Stimulated activated CD8-positive, alpha-beta memory T cell treated with anti-CD3 and anti-CD28 coated beads, Interleukin-4, amount 100 ng/mL, for 48 hours (primary cell): ENCODE measurements at regions not wholly inside any gene's neighbourhood (a gene's known extent, or its start where the extent isn't known, plus 50 kb on each side); places are given as distances from the start of the nearest gene placed in this dataset.

Experiments used
- DNase-seq: peaks from one replicate; pipeline ENCODE4 v3.0.0-alpha.2; 2020

DNA sequence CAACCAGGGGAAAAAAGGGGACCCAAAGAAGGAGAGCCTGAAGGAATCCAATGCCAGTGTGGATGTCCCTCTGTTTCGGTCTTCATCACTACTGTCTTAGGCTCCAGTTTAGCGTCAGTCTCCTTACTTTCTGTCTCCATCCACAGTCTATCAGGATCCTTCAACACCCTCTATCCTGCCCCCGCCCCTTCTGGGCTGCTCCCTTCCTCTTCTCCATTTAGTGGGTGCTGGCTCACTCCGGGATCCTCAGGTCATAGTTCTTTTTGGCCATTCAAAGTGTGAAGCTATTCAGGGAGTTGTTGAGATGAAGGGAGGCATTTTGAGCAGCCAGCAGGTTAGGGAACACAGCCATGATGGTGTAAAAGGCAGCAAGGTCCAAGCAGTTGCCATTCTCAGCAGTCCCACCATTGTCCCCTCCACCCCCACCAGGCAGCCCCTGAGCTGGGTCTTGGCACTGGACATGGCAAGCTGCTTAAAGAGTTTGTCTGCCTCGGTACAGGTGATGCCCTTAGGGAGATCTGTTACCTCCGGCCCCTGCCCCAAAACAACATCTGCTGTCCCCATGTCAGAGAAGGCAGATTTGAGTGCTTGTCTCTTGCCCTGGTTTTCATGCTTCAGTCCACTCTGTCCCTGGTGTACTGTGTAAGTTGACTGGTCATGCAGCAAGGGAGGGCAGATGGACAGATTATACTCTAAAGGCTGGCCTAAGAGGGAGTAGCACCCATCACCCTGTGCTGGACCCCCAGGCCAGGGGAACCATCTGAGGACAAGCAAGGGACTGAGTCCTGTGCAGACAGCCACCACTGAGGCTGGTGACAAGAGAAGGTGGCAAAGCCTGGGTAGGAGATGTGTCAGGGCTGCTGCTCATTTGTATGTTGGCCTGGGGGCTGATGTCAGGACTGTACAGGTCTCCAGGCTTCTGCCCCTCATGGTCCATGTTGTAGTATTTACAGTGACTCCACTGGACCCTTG lies 842.0 kb downstream of the HACE1 start:
- no peak for DNase-seq

DNA sequence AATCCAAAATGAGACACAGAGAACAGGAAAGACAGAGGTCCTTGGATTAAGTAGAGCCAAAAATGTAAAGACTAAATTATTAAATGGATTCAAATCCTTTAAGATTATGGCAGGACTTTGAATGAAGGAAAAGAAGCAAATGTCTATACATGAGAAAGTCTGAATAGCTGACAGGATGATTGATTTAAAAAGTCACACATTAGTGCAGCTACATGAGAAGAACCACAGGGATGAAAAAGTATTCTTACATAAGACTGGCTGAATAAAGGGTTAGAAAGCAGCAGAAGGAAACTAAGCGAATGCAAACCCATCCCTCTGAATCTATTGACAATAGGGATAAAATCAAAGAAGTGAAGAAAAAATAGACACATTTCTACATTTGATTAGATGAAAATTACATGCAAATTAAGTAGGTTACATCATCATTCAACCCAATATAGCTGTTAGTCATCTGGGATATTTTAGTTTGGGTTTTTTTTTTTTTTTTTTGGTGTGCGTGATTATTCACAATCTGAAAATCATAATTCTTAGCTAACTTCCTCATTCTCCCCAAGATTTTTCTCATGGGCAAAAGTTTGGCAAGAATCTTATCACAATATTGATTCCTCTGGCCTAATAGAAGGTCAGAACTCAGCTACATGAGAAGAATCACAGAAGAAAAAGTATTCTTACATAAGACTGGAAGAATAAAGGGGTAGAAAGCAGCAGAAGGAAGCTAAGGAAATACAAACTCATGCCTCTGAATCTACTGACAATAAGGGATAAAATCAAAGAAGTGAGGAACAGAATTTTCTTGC lies 845.4 kb downstream of the HACE1 start:
- no peak for DNase-seq

DNA sequence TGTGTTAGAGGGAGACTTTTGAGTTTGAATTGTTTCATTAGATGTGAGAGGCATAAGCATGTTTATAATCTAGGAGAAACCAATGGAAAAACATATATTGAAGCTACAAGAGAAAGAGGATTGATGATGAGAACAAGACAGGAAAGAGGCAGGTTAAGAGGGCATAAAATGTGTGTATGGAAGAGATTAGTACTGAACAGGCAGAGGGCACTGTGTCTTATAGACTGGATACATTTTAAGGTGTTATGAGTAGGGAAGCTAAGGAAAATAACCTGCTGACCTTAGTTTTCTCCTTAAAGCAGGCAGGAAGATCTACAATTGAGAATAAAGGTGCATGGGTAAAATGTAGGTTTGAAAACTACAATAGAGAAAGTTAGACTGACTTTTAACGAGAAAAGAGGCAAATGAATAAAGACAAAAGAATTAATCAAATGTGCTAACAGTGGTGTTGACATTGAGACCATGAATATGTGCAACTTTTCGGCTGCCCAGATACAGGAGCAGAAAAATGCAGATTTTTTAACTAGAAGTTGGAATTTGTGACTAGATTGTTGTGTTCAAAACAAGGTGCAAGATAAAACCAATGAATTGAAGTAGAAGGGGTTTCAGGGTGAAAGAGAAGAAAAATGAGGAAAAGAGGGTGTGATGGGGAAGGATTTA lies 846.3 kb downstream of the HACE1 start:
- no peak for DNase-seq

DNA sequence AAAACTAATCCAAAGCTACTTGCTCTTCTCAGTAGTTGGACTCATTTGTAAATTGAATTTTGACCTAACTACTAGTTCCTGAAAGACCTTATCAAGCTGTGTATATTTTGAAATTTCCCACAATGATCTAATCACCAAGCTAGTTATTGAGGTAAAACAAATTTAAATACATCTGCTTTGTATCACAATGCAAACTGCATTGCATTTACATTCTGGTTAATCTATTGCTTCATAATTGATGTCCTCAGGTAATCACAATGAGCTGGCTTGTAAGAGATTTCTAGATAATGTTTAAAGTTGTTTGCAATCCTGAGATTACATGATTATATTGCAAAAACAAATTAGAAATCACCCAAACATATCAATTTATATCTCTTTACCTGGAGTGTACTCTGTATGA lies 848.8 kb downstream of the HACE1 start:
- DNase-seq, result no peak

DNA sequence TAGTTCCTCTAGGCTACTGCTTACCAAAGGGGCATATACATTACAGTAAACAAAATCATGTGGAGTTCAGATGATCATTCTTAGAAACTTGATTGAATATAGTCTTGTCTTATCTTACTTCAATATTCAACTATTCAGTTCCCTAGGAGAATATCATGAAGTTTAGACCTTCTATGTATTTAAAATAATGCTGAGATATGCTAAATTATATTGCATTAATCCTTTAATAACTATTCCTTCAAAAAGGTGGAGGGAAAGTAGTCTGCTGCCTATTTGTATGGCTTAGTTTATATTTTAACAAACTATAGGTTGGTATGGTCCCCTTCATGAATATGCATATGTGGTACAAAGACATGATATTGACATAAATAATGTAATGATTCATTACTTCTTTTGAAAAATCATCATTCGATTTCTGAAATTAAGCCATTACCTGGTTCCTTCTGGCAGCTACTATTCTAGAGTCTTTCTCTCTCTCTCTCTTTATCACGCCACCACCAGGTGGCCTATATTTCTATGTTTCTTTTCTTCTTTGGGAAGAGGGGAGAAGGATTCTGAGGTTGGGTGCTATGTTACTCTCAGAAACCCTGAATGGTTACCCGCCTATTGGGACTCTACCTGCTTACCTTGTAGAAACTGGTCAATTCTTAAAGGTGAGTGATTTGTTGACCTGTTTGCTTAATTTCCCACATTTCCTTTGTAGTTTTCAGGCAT lies 855.8 kb downstream of the HACE1 start:
- DNase-seq, result no peak

DNA sequence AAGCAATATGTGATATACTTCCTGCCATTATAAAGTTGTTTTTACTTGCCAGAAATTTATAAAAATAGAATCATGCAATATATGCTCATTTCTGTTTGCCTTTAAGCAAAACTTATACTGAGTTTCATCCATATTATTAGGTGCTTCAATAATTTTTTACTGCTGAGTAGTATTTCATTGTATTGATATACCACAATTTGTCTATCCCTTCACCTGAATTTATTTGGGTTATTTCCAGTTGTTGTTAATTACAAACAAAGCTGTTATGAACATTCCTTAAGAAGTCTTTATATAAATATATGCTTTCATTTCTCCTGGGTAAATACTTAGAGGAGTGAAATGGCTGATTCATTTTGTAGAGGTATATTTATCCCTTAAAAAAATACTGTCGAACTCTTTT lies 864.1 kb downstream of the HACE1 start:
- no peak for DNase-seq

DNA sequence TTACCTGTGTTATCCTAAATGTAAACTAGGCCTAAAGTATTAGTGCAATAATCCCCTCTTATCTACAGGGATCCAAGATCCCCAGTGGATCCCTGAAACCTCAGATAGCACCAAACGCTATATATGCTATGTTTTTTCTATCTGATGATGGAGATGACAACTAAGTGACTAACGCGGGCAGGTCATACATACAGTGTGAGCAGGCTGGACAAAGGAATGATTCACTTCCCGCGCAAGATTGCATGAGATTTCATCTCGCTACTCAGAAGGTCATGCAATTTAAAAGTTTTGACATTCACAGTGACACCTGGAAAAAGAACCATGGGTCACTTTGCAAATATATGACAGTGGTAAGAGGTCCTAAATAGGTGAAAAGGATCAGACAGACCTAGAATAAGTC lies 875.9 kb downstream of the HACE1 start:
- DNase-seq, result no peak

DNA sequence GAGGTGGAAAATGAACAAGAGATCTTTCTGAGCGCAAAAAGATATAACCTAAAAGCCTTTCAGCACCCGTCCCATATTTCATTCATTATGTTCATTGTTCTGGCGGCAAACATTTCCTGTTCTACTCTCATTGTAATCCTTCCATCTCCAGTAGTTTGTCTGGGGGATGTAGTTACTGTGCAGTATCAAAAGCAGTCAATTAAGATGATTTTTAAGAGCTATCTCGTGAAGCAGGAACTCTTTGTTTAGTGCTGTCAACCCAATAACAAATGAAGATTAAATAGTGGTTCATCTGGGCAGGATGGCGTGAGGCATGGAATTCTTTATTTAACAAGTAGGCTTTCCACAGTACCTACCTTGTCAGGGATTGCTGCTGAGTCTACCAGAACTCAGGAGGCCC lies 876.7 kb downstream of the HACE1 start:
- no peak for DNase-seq

DNA sequence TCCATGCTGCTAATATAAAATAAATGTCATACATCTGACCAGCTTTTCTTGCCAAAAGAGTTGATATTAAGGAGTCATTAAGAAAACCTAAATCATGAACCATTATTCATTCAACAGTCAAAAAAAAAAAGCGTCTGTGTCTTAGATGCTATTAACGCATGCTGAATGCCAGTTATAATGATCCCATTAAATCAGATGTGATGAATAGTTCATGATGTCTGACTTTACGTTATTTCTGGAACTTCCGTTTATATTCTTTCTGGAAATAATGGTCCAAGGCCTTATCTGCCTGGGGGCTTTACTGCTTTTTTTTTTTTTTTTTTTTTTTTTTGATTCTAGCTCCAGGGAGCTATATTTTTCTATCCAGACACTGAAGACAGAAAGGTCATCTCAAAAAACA lies 877.1 kb downstream of the HACE1 start:
- no peak for DNase-seq

DNA sequence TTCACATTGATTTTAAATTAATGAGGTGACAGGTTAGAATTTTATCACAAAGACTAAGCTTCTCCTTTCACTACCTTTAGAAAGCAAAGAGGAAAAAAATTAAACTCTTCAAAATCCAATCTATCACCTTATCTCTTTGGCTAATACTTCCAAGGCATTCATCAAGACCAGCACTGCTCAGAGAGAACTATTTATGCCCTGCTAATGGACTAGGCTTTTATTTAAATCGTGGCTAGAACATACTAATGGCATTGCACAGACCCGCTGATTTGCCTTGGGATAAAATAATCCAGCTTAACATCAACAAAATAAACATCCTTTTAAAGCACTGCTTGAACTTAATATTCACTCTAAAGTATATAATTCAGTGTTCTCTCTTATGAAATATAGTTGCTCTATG lies 880.4 kb downstream of the HACE1 start:
- no peak for DNase-seq

DNA sequence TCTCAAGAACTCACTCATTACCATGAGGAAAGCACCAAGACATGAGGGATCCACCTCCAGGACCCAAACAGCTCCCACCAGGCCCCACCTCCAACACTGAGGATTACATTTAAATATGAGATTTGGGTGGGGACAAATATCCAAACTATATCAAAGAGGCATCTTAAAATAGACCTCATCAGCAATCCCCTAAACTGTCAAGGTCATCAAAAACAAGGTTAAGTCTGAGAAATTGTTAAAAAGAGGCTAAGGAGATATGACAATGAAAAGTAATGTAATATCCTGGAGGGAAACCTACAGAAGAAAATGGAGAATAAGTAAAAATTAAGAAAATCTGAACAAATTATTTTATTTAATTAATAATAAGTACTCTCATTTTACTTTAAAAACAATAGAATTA lies 922.3 kb downstream of the HACE1 start:
- DNase-seq, result no peak

DNA sequence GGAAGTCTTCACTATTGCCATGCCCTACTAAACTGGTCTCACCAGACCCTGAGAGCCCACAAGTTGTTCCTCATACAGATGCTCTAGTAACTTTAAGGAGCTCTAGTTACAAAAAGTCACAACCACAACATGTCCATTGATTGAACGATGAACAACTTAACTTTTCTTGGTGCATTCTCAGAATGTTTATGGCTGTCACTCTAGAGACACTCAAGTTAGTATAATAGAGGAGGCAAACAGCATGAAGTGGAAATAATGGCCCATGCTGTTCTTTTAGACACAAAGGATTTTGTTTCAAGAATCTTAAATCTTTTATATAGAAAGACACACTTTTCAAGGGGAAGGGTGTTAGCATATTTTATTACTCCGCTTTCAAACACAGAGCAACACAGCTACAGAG lies 934.4 kb downstream of the HACE1 start:
- no peak for DNase-seq

DNA sequence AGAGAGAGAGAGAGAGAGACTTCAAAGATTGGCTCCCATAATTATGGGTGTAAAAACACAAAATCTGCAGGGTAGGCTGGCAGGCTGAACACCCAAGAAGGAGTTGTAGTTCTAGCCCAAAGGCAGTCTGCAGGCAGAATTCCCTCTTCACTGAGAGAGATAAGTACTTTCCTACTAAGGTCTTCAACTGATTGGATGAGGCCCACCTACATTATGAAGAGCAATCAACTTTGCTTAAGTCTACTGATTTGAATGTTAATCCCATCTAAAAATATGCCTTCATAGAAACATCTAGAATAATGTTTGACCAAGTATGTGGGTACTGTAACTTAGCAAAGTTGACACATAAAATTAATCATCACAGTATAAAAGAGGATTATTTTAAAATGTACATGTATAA lies 949.7 kb downstream of the HACE1 start:
- no peak for DNase-seq

DNA sequence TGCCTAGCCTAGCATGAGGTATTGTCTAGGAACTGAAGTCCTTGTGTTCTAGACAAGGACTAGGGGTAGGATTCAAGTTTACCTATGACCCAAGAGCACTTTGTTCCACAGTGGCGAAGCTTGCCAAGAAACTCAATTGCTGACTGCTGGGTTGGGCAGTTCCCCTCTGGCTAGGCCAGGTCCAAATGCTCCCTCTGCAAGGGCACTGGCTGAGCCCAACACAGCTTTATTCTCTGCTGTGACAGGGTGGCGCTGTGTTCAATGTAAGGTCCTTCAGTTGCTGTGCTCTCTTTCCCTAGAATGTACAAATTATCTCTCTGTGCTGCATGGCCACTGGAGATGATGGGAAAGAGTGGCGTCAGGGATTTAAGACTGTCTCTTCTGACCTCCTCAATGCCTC lies 950.8 kb downstream of the HACE1 start:
- no peak for DNase-seq

DNA sequence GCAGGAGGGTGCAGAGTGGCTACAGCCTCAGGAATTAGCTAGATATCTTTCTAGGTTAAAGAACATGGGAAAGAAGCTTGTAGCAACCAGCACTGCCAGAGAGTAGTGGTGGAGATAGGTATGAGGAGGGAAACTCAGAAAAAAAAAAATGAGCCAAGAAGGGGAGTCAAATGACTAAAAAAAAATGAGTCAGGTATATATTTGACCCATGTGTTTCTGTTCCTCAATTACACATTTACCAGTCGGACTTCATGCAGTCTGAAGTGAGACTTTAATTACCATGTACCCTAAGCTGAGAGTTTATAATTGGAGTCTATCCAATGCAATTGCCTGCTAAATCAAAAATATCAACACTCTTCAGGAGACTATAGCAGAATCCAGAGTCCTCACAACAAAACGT lies 964.6 kb downstream of the HACE1 start:
- DNase-seq, result no peak

DNA sequence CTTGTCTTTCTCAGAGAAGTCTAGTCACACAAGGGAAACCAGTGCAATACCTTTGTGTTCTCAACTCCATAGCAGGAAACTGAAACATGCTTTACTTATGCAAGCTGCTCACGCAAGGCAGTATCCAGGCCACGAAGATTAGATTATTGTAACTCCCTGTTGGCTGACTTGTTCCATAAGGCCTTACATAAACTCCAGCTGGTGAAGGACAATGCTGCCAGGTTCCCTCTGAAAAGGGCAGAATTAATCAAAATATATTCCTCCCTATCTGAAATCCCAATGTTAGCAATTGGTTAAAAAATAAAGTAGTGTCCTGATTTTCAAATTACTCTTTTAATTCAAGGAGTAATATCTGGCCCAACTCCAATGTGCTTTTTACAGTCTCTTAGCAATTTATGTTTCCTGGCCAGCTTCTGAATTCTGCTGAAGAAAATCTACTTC lies 966.6 kb downstream of the HACE1 start:
- DNase-seq, result no peak

DNA sequence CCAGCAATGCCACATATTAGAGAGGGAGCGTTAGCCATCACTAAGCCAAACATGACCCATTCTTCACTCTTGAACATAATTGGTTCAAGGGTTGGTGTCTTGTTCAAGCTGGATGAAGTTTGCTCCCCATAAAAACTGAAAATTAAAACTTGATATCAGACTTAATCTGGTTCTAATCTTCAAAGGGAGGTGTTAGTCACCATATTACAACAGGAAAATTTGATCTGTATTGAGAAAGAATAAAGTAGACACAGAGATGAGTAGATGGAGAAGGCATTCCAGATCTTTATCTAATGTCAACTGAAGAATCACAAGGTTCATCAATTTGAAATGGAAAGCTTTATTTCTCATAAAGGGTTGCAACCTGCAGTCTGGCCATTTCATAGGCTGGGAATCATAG lies 972.8 kb downstream of the HACE1 start:
- DNase-seq, result no peak

DNA sequence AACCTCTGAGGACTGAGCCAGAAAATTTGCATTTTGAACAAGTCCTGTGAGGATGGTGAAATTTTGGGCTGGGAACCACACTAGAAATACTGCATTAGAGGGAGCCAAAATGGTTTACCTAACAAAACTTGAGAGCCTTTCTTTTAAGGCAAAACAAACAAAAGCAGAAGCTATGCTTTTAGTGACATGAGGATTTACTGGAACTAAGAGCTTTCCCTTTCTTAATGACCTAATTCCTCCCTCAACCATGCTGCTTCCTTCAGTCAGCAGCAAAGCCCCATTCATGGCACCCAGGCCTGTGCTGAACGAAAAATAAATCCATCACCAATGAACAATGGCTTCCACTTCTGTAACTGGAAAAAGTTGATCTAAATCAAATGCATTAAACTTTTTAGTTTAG lies 974.3 kb downstream of the HACE1 start:
- no peak for DNase-seq

DNA sequence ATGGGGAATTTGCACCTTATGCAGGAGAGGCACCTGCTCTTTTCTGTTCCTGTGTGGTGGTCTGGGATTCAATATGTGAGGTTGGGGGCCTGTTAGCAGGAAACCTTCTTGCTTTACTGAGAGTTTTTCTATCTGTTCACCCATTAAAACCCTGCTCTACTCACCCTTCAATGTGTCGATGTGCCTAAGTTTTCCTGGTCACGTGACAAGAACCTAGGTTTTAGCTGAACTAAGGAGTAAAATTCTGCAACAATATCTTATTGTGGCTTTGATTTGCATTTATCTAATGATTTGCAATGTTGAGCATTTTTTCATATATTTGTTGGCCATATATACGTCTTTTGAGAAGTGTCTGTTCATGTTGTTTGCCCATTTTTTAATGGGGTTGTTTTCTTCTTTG lies 979.9 kb downstream of the HACE1 start:
- DNase-seq, result no peak

DNA sequence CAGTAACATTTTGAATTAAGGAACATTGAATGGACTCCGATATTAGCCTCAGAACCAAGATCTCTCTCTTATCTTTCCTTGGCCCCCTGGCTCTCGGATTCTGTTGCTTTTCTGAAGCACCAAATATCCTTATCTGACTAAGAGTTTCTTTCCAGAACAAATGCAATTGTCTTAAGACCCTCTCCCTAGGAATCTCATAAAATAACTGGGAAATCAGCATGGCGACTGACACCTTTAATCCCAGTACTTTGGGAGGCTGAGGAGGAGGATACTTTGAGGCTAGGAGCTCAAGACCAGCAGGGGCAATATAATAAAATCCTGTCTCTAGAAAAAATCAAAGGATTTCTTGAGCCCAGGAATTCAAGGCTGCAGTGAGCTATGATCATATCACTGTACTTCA lies 984.5 kb downstream of the HACE1 start:
- DNase-seq, result no peak

DNA sequence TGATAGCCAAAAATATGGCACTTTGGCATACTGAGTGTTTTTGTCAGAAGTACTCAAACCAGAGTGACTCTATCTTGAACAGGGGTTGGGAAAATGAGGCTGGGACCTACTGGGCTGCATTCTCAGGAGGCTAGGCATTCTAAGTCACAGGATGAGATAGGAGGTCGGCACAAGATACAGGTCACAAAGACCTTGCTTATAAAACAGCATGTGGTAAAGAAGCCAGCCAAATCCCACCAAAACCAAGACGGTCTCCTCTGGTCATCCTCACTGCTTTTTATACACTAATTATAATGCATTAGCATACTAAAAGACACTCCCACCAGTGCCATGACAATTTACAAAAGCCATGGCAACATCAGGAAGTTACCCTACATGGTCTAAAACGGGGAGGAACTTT lies 985.1 kb downstream of the HACE1 start:
- no peak for DNase-seq

DNA sequence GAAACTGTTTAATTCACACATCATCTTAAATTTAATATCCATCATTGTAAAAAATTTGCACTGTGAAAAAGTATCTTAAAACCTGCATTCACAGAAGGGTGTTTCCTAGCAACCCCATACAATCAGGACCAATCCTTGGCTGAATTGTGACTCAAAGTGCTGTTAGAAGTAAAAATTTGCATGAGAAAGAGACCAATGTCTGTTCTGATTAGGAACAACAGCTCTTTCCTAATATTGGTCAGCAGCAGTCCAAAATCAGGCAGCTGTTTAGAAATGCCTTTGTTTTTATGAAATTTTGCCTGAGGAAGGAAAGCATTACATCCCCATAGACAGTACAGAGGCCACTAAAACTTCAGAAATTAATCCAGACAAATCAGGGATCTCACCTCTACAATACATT lies 987.0 kb downstream of the HACE1 start:
- no peak for DNase-seq

DNA sequence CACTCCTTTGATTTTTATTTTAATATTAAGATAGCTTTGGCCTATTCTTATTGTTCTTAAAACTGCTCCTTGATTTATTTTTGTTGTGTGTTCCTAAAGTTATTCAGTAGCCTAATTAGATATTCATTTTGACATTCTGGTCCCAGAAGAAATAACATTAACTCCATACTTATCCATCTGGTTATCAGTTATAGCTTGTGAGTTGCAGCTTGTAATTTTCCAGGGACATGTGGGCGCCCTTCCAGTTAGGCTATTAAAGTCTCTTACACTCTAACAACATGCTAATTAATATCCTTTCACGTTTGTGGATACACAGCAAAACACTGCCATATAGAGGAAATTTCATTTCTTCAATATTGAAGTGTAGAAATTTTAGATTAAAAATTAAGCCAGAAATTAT lies 987.5 kb downstream of the HACE1 start:
- DNase-seq, result no peak
